ENCODE measurements at regions not wholly inside any gene's neighbourhood (a gene's known extent, or its start where the extent isn't known, plus 50 kb on each side); places are given as distances from the start of the nearest gene placed in this dataset.
"Not testable (repeated sequence)": the region's sequence is repeated elsewhere in the genome, so short reads cannot be mapped to it uniquely, and the experiment has no call there.

GRCh38 chr3:99315896-99316295 is 322.5 kb upstream of the COL8A1 start:
- DNase-seq (ENCODE audit: low read depth), result no peak

GRCh38 chr3:99313485-99313884 is 324.9 kb upstream of the COL8A1 start:
- DNase-seq (ENCODE audit: low read depth), result no peak

GRCh38 chr3:99298661-99299060 is 339.7 kb upstream of the COL8A1 start:
- no peak for DNase-seq (ENCODE audit: low read depth)

GRCh38 chr3:99295836-99296235 is 342.6 kb upstream of the COL8A1 start:
- DNase-seq (ENCODE audit: low read depth), result peak; percentile 56

- not testable (repeated sequence) for DNase-seq (ENCODE audit: low read depth)
Observed at GRCh38 chr3:99294092-99294491, 344.3 kb upstream of the COL8A1 start.

- no peak for DNase-seq (ENCODE audit: low read depth)
Observed at GRCh38 chr3:99287876-99288275, 350.5 kb upstream of the COL8A1 start.

- DNase-seq (ENCODE audit: low read depth), result peak; percentile 89
Observed at GRCh38 chr3:99286266-99286845, 352.0 kb upstream of the COL8A1 start.

GRCh38 chr3:99269606-99270351 is 368.3 kb upstream of the DCBLD2 start:
- DNase-seq (ENCODE audit: low read depth), result no peak

- peak; percentile 85 for DNase-seq (ENCODE audit: low read depth)
Observed at GRCh38 chr3:99256788-99257187, 355.3 kb upstream of the DCBLD2 start.

- DNase-seq (ENCODE audit: low read depth), result no peak
Observed at GRCh38 chr3:99253963-99254355, 352.5 kb upstream of the DCBLD2 start.

- no peak for DNase-seq (ENCODE audit: low read depth)
Observed at GRCh38 chr3:99250821-99251355, 349.4 kb upstream of the DCBLD2 start.

- peak; percentile 94 for DNase-seq (ENCODE audit: low read depth)
Observed at GRCh38 chr3:99250272-99250671, 348.8 kb upstream of the DCBLD2 start.

GRCh38 chr3:99249627-99250026 is 348.1 kb upstream of the DCBLD2 start:
- no peak for DNase-seq (ENCODE audit: low read depth)

- peak; percentile 38 for DNase-seq (ENCODE audit: low read depth)
Observed at GRCh38 chr3:99248913-99249312, 347.4 kb upstream of the DCBLD2 start.

- peak; percentile 63 for DNase-seq (ENCODE audit: low read depth)
Observed at GRCh38 chr3:99248130-99248529, 346.6 kb upstream of the DCBLD2 start.

GRCh38 chr3:99246010-99246654 is 344.6 kb upstream of the DCBLD2 start:
- peak; percentile 60 for DNase-seq (ENCODE audit: low read depth)

- DNase-seq (ENCODE audit: low read depth), result no peak
Observed at GRCh38 chr3:99242271-99242670, 340.8 kb upstream of the DCBLD2 start.

- no peak for DNase-seq (ENCODE audit: low read depth)
Observed at GRCh38 chr3:99240700-99241099, 339.2 kb upstream of the DCBLD2 start.

- DNase-seq (ENCODE audit: low read depth), result no peak
Observed at GRCh38 chr3:99236576-99236975, 335.1 kb upstream of the DCBLD2 start.

- DNase-seq (ENCODE audit: low read depth), result no peak
Observed at GRCh38 chr3:99232696-99233095, 331.2 kb upstream of the DCBLD2 start.

- no peak for DNase-seq (ENCODE audit: low read depth)
Observed at GRCh38 chr3:99218468-99218867, 317.0 kb upstream of the DCBLD2 start.

GRCh38 chr3:99212969-99213368 is 311.5 kb upstream of the DCBLD2 start:
- peak; percentile 57 for DNase-seq (ENCODE audit: low read depth)

GRCh38 chr3:99211309-99211708 is 309.8 kb upstream of the DCBLD2 start:
- no peak for DNase-seq (ENCODE audit: low read depth)

Measured in renal cortical epithelial cell (primary cell).